Small intestine (tissue), 7 donors: ENCODE measurements at regions not wholly inside any gene's neighbourhood (a gene's known extent, or its start where the extent isn't known, plus 50 kb on each side); places are given as distances from the start of the nearest gene placed in this dataset.

Source experiments
- DNase-seq, 2 donors: peaks; one replicate each; pipeline versions ENCODE4 v3.0.0 to v3.0.0-alpha.2; 2013
- FAIRE-seq: peaks from 2 replicates; lab custom pipeline; 2012; peaks lifted over from hg19 to GRCh38; lab: Jason Lieb, UNC
- H3K27ac ChIP-seq, 3 donors: one replicate each; pipeline ENCODE4 v1.5.1; 2013; ENCODE audit warnings: low read length in 2 of 3, mild to moderate bottlenecking in 2 of 3, control low read depth in 1 of 3, inconsistent platforms in 1 of 3, low read depth in 1 of 3, moderate library complexity in 1 of 3
- H3K27me3 ChIP-seq, 3 donors: one replicate each; pipeline ENCODE4 v1.6.1; 2013; ENCODE audit warnings: low read length in 3 of 3, inconsistent platforms in 1 of 3; ENCODE audit not compliant: control insufficient read depth in 3 of 3, insufficient read depth in 3 of 3
- H3K36me3 ChIP-seq, 3 donors: one replicate each; pipeline ENCODE4 v1.6.1; 2013; ENCODE audit warnings: low read length in 3 of 3, inconsistent platforms in 1 of 3, low read depth in 1 of 3, mild to moderate bottlenecking in 1 of 3, moderate library complexity in 1 of 3; ENCODE audit not compliant: control insufficient read depth in 3 of 3, insufficient read depth in 2 of 3
- H3K4me1 ChIP-seq, 3 donors: one replicate each; pipeline ENCODE4 v1.6.1; 2013; ENCODE audit warnings: low read length in 2 of 3, inconsistent platforms in 1 of 3, low read depth in 1 of 3, mild to moderate bottlenecking in 1 of 3, moderate library complexity in 1 of 3; ENCODE audit not compliant: control insufficient read depth in 3 of 3, insufficient read depth in 2 of 3
- H3K4me3 ChIP-seq, 3 donors: one replicate each; pipeline ENCODE4 v1.5.1; 2013; ENCODE audit warnings: low read length in 3 of 3, control low read depth in 1 of 3, inconsistent platforms in 1 of 3, low read depth in 1 of 3, mild to moderate bottlenecking in 1 of 3, moderate library complexity in 1 of 3
- H3K9me3 ChIP-seq, 2 donors: one replicate each; pipeline ENCODE4 v1.6.1; 2013; ENCODE audit warnings: low read depth in 1 of 2, low read length in 1 of 2; ENCODE audit not compliant: control insufficient read depth in 2 of 2, insufficient read depth in 1 of 2
- WGBS, 3 donors: extraction: QIAGEN DNeasy Blood & Tissue Kit; methylation state at CpG; one replicate each; pipeline ENCODE4 v1.1.7; 2013; 5-methylcytosine and 5-hydroxymethylcytosine counted together
- donor health status: healthy with polysubstance abuse.
- donor health status: control.
- donor health status: control.
- donor health status: Bipolar disorder and iron deficiency.
- donor health status: healthy.

DNA sequence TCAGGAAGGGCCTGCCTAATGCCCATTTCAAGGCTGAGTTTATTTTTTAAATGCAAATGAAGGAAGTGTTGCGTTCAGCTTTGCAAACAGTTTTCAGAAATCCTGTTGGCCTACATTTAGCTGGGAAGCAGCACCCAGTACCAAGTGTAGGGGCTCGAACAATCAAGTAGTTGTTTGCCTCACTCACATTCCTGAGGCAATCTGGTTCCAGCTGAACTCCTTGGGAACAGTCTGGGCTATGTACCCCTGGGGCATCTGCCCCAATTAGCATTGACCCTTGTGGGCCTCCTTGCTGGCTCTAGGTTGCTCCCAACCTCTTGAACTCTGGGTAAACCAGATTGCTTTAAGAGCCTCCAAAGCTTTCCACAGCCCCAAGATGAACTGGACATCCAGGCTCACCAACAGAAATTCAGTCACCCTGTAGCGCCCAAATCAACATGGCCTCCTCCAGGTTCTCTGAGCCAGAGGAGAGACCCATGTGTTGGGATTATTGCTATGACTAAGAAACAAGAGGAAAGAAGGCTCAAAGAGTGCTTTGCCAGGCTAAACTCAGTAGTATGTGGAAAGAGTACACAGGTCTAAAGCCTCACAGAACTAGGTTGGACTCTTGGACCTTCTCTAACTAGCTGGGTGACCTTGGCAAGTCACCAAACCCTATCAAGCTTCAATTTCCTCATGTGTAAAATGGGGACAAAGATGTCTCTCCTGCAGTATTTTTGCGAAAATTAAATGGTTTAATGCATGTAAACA is 532.7 kb downstream of the SOX2 start:
- H3K4me1 ChIP-seq: no peaks in the 10 kb centered on the region
- 77 to 88% (median 80%) methylated on average over 4 of the region's 4 CpGs for WGBS, 3 donors
- H3K27ac ChIP-seq: no peak overlapping the region
- H3K9me3 ChIP-seq: no peaks in the 10 kb centered on the region
- no peaks in the 10 kb centered on the region for H3K27me3 ChIP-seq
- no peaks in the 10 kb centered on the region for H3K36me3 ChIP-seq
- FAIRE-seq (no peak), DNase-seq (peak; percentile 31 to 51)
- no peak overlapping the region for H3K4me3 ChIP-seq

DNA sequence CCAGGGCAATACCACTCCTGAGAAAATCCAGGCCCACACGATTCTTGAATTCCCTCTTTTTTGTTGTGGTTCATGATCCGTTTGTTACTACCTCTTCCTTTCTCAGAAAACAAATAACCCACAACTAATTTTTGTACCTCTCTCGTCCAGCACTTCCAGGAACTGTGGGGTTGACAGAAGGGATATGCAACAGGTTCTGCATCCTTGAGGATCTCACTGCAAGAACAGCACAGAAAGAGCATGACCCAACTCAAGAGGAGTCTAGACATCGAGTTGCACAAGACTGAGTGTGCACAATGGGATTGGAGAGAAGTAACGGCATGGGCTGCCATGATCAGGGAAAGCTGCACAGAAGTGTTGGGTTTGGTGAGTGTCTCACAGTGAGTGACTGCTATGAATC is 533.3 kb downstream of the SOX2 start:
- H3K9me3 ChIP-seq: no peaks in the 10 kb centered on the region
- H3K27me3 ChIP-seq: no peaks in the 10 kb centered on the region
- FAIRE-seq: no peak
- no peak overlapping the region for H3K4me3 ChIP-seq
- no peaks in the 10 kb centered on the region for H3K36me3 ChIP-seq
- 77 to 90% (median 86%) methylated on average over 5 of the region's 5 CpGs for WGBS, 3 donors
- H3K27ac ChIP-seq: no peak overlapping the region
- no peak for DNase-seq
- no peaks in the 10 kb centered on the region for H3K4me1 ChIP-seq

GRCh38 chr3:182246870-182247269 is 535.1 kb downstream of the SOX2 start:
- Histone ChIP-seq H3K36me3 (no peaks in the 10 kb centered on the region), H3K27ac (no peak overlapping the region), H3K9me3 (no peaks in the 10 kb centered on the region), H3K4me3 (no peak overlapping the region), H3K27me3 (no peaks in the 10 kb centered on the region), H3K4me1 (no peaks in the 10 kb centered on the region)
- no peak for DNase-seq
- no peak for FAIRE-seq
- 62 to 74% (median 73%) methylated on average over 5 of the region's 5 CpGs for WGBS, 3 donors

- no peaks in the 10 kb centered on the region for H3K27me3 ChIP-seq
- H3K4me1 ChIP-seq: no peaks in the 10 kb centered on the region
- no peak for DNase-seq
- H3K9me3 ChIP-seq: no peaks in the 10 kb centered on the region
- 58 to 68% (median 64%) methylated on average over 5 of the region's 5 CpGs for WGBS, 3 donors
- no peak overlapping the region for H3K27ac ChIP-seq
- FAIRE-seq: no peak
- no peaks in the 10 kb centered on the region for H3K36me3 ChIP-seq
- H3K4me3 ChIP-seq: no peak overlapping the region
These were observed 536.7 kb downstream of the SOX2 start for GRCh38 chr3:182248349-182248880.

- Histone ChIP-seq H3K27me3 (no peaks in the 10 kb centered on the region), H3K27ac (no peak overlapping the region), H3K36me3 (no peaks in the 10 kb centered on the region), H3K9me3 (no peaks in the 10 kb centered on the region), H3K4me3 (no peak overlapping the region), H3K4me1 (no peaks in the 10 kb centered on the region)
- 60 to 66% (median 65%) methylated on average over 5 of the region's 5 CpGs for WGBS, 3 donors
- no peak for FAIRE-seq
- DNase-seq: no peak
These were observed 540.5 kb upstream of the ATP11B start for GRCh38 chr3:182252802-182253201.

DNA sequence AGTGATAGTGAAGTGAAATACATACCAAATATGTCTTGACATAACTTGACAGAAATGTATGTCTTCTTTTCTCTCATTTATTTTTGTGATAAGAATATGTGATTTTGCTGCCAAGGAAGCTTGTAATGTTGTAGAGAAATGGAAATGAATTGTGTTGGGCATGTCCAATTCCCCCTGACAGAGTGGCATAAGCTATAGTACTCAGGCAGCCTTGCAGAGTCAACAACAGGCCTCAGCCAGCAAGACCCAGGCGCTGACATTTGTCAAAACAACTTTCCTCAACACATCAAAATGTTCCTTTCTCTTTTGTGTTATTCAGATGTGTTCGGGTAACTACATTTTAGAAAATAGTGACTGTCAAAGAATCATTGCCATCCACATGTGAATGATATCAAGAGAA is 538.1 kb upstream of the ATP11B start:
- 71 to 79% (median 77%) methylated on average over 2 of the region's 2 CpGs for WGBS, 3 donors
- FAIRE-seq: no peak
- H3K9me3 ChIP-seq: no peaks in the 10 kb centered on the region

DNA sequence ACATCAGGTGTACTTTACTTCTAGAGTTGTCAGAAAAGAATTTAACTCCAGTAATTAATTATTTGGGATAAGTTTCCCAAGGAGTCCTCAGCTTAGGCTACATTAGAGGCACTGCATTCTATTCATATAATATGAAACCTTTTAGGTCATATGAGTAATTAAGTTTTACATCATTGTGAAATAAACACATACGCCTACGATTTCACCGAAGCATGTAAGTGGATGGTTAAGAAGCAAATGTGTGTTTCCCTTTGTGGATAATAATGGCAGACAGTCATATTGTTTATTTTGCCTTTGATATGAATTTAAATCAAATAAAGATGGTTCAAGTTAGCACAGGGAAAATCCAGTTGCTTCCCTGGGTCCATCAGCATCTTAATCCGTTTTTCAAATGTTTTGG is 535.9 kb upstream of the ATP11B start:
- DNase-seq: no peak
- no peaks in the 10 kb centered on the region for H3K4me1 ChIP-seq
- no peaks in the 10 kb centered on the region for H3K9me3 ChIP-seq
- H3K36me3 ChIP-seq: no peaks in the 10 kb centered on the region
- FAIRE-seq: no peak
- 69 to 77% (median 73%) methylated on average over 4 of the region's 4 CpGs for WGBS, 3 donors
- no peak overlapping the region for H3K4me3 ChIP-seq
- H3K27me3 ChIP-seq: peaks cover 0 to 9% (median 3%) of the 10 kb centered on the region in 3 donors
- H3K27ac ChIP-seq: no peak overlapping the region

More for the DNA sequence above, 538.1 kb upstream of the ATP11B start:
- Histone ChIP-seq H3K27me3 (peaks cover 0 to 5% (median 3%) of the 10 kb centered on the region in 3 donors), H3K27ac (no peak overlapping the region), H3K4me1 (no peaks in the 10 kb centered on the region), H3K36me3 (no peaks in the 10 kb centered on the region), H3K4me3 (no peak overlapping the region)
- no peak for DNase-seq

DNA sequence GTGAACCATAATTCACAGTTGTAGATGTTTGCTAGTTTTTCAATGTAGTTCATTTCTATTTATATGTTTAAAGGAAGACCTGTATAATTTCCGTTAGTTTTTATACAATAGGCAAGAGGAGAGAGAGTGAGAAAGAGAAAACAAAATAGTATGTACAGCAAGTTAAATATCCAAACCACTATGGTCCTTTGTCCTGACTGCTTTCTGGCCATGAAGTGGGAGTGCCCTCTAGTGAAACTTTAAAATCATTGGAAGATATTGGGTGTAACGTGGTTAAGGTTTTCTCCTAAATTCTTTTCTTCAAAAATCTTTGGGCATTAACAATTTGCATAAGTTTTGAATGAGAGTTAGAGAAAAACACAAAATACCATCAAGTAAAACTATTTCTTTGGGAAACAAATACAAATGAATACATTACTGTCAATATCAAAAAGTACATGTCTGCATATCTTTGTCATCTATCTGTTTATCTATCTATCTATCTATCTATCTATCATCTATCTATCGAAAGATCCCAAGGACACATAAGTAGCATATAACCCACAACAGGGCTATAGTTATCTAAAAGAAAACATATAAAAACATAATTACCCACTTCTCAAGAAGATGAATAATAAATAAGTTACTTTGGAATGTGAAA is 534.6 kb upstream of the ATP11B start:
- Histone ChIP-seq H3K4me1 (no peaks in the 10 kb centered on the region), H3K9me3 (no peaks in the 10 kb centered on the region), H3K27ac (no peak overlapping the region), H3K4me3 (no peak overlapping the region), H3K36me3 (no peaks in the 10 kb centered on the region), H3K27me3 (peaks cover 0 to 9% (median 3%) of the 10 kb centered on the region in 3 donors)
- 13 to 18% (median 16%) methylated on average over 3 of the region's 3 CpGs for WGBS, 3 donors
- FAIRE-seq (no peak), DNase-seq (peak; percentile 5 to 49)
